Amniotic epithelial cell (primary cell): ENCODE measurements at regions not wholly inside any gene's neighbourhood (a gene's known extent, or its start where the extent isn't known, plus 50 kb on each side); places are given as distances from the start of the nearest gene placed in this dataset.
A peak's percentile ranks its signal among the peaks of the same experiment; 100 is the strongest.

Experiments
- DNase-seq: peaks from one replicate; pipeline ENCODE4 v3.0.0-alpha.2; 2010; ENCODE audit warnings: low read depth

DNA sequence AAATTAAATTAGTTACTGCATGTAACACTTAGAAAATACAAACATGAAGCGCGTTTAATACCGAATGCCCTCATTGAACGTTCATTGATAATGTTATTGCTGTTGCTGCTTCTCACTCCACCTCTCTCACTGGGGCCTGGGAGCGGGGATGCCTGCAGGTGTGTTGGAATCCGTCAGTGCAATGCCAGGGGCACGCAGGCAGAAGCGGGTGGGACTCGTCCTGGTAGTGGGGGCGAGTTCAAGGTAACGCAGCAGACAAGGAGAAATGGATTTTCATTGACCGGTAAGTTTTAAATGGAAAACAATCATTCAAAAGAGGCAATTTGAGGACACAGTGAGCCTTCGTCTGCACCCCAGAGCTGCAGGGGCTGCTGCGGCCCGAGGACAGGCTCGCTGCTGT lies 71.2 kb upstream of the AFDN start:
- no peak for DNase-seq

DNA sequence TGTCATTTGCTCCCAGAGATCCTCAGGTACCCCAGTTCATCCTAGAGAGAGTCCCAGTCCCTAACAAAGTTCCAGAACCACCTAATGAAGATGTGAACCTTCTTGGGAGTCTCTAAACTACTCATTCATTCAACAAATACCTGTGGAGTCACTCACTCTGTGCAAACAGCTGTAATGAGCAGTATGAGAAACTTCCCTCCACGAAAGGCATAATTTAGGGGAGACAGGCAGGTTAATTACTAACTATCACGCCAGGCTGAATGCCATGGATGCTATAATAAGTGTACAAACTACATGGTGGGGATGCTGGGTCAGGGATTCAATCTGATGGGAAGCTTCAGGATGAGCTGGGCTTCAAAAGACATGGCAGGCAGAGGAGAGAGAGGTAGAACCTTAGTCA lies 70.1 kb upstream of the AFDN start:
- no peak for DNase-seq

DNA sequence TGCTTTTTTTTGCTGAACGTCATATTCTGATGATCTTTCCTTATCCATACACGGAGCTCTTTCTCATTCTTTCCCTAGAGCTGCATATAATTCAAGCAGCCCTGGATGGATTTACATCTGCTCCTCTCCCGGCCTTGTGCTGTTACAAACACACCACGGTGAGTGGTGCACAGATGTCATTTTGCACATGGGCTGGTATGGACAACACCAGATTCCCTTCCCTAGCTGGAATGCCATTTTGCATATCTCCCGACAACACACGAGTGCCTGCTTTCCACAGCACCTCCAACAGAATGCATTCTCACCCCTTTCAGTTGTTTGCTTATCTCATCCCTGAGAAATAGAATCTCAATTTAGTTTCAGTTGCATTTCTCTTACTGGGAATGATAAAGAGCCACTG lies 69.5 kb upstream of the AFDN start:
- no peak for DNase-seq

DNA sequence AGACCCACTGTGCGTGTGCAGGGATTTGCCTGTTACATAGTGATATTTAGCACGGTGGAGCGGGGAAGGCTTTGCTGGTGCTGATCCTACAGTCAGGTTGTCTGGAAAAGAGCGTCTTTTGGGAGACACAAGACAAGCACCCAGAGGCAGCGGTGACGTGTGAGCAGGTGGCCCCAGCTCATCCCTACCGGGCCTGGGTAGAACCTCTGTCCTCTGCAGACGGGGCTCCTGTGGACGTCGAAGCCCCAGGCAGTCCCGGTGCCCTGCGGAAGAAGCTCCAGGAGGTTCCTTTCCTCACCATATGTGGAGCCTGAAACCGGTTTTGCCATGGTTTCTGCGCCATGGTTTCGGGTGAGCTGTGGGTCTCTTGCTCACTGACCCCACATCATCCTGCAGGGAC lies 68.9 kb upstream of the AFDN start:
- no peak for DNase-seq

DNA sequence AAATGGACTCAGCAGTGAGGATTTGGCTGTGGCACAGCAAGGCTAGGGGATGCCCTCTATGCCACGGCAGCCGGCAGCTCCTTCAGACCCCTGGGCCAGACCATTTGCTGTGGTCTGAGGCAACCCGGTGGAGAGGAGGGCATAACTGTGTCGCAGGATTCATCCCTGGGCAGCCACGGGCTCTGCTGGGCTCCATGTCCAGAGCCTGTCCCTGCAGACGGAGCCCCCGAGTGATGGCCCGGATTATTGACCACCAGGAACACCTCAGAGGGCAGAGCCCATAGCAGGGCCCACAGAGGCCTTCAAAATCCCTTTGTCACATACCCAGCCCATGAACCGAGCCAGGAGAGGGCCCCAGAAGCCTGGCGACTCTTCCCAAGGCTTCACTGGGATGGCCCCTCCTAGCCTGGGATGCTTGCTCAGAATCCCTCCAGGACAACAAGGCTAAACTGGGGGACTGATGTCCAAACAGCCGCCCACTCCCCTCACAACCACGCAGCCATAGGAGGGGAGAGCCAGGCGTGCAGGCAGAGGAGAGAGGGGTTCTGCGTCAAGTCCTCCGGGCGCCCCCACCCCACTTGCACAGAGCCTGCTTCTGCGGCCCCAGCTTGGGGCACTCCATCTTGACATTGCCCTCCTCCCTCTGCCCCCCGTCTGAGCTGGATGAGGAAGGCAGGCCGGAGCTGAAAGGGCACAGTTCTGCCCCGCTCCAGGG lies 68.2 kb upstream of the AFDN start:
- no peak for DNase-seq

DNA sequence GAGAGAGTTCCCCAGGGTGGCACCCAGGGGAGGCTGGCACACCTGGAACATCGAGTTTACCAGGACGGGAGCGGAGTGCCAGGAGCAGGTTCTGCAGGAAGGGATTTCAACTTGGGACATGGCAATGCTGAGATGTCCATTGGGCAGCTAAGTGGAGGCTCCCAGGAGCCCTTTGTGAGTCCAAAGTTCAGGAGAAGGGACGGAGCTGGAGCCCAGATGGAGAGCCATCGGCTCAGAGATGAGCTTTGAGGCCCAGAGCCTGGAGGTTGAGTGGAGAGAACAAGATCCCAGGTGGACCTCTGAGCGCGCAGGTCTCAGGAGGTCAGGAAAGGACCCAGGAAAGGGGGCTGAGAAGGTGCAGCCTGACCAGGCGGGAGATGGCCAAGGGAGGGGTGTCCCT lies 67.5 kb upstream of the AFDN start:
- no peak for DNase-seq

DNA sequence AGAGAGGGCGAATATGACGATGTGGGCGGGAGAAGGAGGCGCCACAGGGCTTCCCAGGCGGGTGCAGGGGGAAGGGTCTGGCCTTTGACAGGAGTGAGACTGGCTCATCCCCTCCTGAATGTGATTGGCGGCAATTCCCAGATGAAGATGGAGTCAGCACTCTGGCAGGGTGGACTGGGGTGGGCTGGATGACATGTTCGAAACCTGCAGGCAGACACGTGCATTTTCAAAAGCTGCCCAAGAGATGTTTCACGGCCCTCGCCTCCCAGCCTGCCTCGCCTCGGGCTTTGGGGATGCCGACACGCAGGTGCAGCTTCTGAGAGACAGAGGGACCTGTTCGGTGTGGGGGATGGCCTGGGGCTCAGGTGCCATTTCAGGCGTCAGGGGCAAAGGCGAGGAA lies 66.8 kb upstream of the AFDN start:
- no peak for DNase-seq

DNA sequence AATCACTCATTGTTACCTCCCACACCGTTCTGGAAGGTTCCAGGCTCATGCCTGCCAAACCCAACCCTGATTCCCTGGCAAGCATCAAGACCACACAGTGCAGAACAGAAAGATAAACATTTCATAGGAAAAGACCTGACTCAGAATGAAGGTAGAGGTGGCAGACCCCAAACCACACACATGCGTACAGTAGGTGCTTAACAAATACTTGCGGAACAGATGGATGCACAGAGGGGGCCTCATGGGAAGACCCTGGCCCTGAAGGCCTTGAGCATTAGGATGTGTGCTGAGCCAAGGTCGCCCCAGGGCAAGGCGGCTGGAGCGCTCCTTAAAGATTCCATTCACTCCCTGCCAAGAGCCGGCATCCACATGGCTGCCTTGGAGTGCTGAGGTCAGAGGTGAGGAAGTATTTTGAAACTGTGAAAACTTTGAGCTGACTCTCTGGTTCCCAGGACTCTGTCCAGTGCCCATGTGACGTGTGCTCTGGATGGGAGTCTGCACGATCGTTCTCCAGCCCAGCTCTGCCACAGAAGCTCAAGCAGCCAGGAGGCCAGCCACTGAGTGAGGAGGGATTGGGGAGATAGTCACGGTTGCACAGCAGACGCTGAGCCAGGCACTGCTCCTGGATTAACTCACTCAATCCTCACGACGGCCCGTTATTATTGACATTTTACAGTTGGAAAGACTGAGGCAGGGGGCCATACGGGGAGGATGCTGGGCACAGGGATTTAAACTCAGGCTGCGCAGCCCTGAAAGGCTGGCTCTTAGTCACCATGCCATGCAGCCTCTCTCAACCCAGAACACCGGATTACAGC lies 65.5 kb upstream of the AFDN start:
- DNase-seq: peak; percentile 9

DNA sequence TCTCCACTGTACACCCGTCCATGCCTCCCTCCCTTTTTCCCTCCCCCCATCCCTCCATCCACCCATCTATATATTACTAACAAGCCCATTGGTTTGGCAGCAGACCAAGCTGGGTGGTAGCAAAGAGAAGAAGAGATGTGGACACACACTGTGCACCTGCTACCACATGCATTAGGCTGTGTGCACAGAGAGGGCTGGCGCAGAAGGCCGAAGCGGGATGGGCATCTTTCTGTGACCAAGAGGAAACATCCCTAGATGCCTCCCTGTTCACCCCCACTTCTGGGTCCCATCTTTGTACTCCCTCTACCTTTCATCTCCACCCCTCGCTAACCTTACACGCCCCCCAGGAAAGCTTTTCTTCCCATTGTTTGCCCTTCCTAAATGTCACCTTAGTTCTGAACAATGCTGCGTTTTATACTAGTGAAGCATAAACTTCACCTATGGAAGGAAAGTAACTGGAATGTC lies 64.9 kb upstream of the AFDN start:
- DNase-seq: no peak

DNA sequence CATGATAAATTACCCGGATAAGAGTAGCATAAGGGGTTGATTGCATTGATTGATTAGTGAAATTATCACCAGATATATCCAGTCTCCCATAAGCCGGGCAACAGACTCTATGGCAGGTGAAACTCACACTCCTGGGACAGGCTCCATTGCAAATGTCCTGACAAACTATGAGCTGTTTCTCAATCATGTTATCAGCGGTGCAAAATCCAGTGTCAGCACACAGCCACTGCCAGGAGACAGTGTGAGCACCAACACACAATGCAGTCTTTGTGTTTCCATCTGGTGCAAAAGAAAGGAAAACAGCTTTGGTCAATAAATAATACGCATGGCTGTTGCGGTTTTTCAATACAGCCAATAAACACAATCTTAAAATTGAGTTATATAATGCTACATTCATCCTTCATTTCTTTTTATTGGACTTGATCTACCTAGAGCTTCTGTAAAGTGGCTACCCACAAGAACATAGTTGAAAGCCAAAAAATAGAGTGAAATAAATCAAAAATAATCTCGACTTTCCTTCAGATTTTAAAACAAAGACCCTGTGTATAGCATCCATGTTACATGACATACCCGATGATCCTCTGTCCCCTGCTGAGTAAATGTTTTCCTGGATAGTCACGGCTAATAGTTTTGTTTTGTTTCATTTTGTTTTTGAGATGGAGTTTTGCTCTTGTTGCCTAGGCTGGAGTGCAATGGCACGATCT lies 64.3 kb upstream of the AFDN start:
- DNase-seq: no peak

DNA sequence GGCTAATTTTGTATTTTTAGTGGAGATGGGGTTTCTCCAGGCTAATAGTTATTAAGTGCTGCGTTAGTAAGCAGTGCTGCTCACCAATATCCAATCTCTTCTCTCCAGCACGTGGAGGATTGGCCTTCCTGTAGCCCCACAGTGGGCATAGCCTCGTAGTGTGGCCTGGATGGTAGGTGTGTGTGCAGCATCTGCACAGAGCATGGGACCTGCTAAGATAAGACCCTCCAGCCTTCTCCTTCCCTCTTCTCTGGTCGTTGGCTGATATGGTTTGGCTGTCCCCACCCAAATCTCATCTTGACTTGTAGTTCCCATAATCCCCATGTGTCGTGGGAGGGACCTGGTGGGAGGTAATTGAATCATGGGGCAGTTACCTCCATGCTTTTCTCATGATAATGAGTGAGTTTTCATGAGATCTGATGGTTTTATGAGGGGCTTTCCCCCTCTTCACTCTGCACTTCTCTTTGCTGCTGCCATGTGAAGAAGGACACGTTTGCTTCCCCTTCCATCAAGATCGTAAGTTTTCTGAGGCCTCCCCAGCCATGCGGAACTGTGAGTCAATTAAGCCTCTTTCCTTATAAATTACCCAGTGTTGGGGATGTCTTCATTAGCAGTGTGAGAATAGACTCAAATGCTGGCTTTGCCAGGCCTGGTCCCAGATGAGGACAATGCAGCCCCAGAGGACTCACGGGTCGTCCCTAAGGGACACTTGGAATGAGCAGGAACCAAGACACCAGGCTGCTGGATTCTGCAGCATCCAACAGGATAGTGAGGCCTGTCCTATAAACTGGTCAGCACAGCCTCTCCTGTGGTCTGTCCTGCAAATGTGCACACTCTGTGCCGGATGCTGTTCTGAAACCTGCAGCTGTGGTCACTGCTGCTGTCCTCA lies 63.4 kb upstream of the AFDN start:
- DNase-seq: no peak

DNA sequence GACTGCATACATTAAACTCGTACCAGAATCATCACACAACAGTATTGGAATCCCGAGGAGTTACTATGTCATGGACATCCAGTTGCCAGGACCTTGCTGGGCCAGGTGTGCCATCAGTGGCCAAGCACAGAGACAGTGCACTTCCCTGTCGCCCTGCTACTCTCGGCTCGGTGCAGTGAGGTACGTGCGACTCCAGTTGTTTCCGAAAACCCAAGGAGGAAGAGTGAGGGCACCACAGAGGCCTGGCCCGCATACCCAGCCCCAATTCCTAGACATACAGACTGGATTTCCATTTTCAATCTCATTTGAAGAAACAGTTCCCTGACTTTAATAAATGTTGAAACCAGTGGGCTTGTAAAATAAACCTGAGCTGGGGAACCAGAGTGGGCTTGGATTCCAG lies 62.5 kb upstream of the AFDN start:
- DNase-seq: no peak

DNA sequence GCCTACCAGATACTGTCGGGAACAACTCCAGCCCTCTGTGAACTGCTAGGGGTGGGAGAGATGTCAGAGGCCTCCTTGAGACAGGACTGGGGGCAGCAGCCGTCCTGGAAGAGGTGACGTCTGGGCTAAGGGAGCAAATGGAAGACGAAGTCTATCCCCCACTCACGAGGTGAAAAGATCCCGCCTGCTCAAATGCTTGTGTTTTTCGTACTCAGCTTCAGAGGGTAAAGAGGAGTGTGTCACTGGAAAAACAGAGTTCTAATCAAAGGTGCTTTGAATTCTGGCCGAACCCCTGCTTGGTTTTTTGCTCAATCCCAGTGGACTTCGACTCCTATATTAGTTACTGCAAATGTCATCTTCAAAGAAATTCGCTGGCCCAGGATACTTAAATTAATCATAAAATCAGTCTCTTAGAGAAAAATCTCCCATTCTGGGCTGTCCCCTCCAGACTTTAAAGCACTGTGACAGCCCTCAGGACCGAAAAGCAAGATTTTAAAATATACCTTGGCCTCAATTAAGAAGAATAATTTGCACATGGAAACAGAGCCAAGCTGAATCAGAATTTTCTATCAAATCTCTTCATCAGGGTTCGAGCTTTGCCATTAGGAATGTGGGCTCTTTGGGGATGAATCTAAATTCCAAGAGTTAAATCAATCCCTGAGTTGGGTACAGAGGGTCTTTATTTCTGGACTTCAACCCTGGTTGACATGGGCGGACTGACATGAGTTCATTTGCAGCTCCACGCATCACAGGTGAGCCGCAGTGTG lies 61.8 kb upstream of the AFDN start:
- no peak for DNase-seq

DNA sequence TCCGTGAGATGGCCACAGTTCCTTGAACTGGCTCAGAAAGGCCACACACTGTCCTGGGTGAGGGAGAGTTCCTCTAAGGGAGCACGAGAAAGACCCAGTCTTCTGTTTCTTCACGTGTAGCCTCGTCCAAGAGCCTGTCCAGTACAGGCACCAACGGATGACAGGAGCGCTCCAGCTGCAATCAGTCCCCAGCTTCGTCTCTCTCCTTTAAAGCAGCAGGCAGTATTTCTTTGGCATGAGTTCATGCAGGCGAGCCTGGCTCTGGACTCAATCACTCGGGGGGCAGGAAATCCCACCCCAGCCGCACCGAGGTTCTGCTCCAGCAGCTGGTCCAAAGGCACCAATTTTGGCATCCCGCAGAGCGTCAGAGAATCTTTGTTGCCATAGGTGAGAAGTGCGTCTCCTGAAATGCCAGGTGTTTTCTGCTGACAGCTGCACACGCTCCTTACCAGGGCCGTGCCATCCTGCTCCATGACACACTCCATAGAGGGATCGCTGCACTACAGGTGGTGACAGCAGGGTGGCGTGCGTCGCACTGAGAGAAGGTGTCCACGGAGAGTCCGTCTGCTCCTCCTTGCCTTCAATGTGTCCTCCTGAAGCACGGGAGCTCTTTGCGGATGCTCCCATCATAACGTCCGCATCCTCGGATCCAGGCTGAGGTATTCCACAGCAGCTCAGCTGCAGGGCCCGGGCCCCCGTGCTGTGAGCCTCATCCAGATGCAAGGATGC lies 59.6 kb upstream of the AFDN start:
- no peak for DNase-seq

DNA sequence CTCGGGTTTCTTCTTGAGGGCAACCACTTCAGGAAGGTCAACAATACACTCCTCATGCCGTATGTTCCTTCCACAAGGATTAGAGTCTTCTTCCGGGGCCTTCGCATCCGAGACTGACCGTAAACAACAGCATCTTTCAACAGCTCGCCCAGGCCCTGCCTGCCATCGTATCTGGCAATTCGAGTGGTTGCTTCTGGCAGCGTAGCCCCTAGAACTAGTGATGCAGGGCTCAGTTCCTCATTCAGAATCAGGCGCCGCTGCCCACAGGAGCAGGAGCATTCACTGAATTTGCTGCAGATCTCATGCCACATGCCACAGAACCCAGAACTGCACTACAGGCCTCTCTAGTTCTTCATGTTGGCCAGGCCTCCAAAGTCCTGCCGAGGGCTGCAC lies 59.0 kb upstream of the AFDN start:
- DNase-seq: no peak

DNA sequence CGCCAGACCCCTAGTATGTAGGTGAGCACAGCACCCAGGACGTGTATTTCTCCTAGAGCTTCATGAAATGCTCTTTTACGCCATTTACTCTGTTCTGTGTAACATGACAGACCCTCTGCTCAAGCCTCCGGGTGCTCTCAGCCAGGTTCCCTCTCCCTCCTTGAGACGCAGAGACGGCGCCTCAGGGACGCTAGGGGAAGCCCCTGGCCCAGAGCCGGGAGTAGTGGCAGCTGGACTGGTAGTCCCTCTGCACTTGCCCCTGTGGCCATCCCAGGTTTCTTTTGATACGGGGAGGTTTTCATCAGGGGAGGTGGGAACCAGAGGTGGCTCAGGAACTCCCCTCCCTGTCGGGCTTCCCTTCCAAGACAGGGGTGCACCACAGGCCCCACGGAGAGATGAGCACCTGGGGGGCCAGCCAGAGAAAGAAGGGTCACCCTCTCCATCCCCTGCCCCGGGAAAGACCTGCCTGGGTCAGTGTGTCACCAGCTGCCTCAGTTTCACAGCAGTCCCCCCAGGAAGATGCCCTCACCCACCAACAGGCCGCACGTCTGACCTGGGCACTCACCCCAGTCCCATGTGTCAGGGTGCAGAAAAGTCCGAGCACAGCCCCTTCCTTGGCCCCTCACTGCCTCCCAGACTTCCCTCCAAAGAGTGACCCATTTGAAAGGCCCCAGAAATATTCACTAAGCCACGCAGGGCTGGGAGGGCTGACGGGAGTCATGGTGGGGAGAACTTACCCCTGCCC lies 58.1 kb upstream of the AFDN start:
- DNase-seq: no peak

DNA sequence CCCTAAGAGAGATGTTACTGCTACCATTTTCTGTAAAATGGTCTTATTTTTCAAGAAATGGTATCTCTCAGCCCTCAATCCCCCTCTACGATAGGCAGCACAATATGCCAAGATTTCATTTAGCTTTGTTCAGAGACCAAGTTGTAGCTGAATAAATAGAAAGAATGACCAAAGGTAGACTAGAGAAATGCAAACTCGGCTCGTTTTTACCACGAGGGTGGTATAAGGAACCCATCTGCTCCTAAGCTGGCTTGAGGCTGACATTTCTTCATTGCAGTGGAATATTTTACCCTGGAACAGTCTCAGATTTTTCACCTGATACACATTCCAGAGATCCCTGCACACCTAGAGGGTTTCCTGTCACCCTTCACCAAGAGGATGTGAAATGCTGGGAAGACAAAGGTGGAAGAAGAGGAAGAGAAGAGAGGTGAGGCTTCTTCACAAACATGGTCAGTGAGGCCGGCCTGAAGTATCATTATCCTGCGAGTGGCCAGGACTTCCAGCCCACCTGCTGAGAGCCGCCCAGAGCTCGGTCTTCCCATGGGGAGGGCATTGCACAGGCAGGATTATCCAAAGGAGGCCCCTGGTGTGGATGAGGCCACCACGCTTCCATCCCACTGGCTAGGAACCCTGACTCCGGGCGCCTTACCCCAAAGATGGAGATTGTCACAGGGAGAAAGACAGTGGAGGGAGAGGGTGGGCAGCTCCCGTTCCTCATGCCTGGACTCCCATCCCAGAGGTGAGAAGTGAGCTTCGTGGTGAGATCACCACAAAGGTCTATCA lies 57.1 kb upstream of the AFDN start:
- no peak for DNase-seq

DNA sequence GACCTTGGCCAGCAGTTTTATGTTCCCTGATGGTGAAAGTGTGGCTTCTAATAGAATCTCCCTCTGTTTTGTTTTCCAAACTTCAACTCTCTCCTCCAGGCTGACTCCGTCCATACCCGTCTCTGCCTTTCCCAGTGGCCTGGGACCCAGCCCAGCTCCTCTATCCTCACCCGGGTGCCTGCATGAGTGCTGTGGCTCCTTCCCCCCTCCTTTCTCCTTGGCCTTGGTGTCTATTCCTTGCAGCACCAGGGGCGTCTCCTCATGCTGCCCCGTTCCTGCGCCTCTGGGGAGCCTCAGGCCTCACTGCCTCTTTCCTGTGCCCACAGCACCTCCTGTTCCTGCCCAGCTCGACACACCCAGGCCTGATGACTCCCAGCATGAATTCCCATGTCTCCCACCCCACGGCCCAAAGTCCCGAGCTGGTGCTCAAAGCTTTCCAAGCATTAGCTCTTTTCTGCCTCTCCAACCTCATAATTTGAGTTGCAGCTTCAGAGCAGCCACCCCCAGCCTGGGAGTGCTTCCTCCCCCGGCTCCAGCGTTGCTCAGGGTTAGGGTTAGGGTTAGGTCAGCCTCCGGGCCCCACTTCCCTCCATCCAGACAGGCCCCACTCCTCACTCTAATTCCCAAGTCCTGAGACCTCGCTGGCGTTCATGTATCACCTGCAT lies 56.3 kb upstream of the AFDN start:
- DNase-seq: no peak

DNA sequence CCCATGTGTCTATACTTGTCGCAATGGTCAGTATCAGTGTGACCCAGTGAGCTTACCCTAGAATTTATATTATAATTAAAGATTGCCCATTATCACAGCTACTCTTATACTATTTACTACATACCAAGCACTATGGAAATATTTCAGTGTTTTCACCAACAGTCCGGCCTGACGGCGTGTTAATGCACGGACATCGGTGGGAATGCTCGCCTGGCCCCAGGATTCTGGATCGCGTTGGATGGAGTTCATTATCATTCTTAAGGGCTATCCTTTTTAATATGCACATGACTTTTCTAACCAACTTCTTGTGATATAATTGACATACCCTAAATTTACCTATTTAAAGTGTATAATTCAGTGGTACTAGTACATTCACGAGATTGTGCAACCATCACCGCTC lies 51.8 kb upstream of the AFDN start:
- no peak for DNase-seq
